A549 (cell line): ENCODE measurements at regions not wholly inside any gene's neighbourhood (a gene's known extent, or its start where the extent isn't known, plus 50 kb on each side); places are given as distances from the start of the nearest gene placed in this dataset.

Experiments
- ATAC-seq, 2 experiments: fragments of 200-7000 bp in 1 of 2; fragments of >200 bp in 1 of 2; cut with Nextera tagmentation in 1 of 2; cut with Tn5 transposase in 1 of 2; 3 replicates each; pipeline versions ENCODE4 v1.8.0 to v1.9.1; 2018 to 2020; ENCODE audit warnings: mild to moderate bottlenecking in 1 of 2, moderate library complexity in 1 of 2
- CTCF ChIA-PET: fragments of 300-600 bp; sonication (Branson Sonifier 250); formaldehyde crosslinking; extraction: SDS; loops from one replicate; lab custom pipeline; 2021; ENCODE audit warnings: antibody characterized with exemption, inconsistent platforms; lab: Yijun Ruan, JAX
- POLR2A ChIA-PET: fragments of 350-600 bp; formaldehyde crosslinking; extraction: SDS; loops from one replicate; lab custom pipeline; 2021; ENCODE audit warnings: antibody characterized with exemption, inconsistent platforms; lab: Yijun Ruan, JAX
- DNase-seq, 2 experiments: peaks; one replicate each; pipeline versions ENCODE4 v3.0.0 to v3.0.0-alpha.2; 2011 to 2016; ENCODE audit warnings: low read depth in 1 of 2, low spot score in 1 of 2
- FAIRE-seq: peaks from 2 replicates; lab custom pipeline; 2011; peaks lifted over from hg19 to GRCh38; lab: Jason Lieb, UNC
- H3K27ac ChIP-seq, 2 experiments: fragments of >200 bp; sonication (Bioruptor Twin); formaldehyde crosslinking; 3 replicates each; pipeline ENCODE4 v1.5.1; 2016 to 2017
- H3K4me1 ChIP-seq: fragments of >200 bp; sonication (Bioruptor Twin); formaldehyde crosslinking; 3 replicates; pipeline ENCODE4 v1.6.1; 2016
- H3K4me2 ChIP-seq: fragments of >200 bp; sonication (Bioruptor Twin); formaldehyde crosslinking; 3 replicates; pipeline ENCODE4 v1.6.1; 2016
- H3K4me3 ChIP-seq: fragments of >200 bp; sonication (Bioruptor Twin); formaldehyde crosslinking; 3 replicates; pipeline ENCODE4 v1.5.1; 2016
- H3K9me3 ChIP-seq: fragments of >200 bp; sonication (Bioruptor Twin); formaldehyde crosslinking; 3 replicates; pipeline ENCODE4 v1.6.1; 2016
- BHLHE40 ChIP-seq: IDR thresholded peaks from 2 replicates; pipeline ENCODE4 v1.6.1; 2012; ENCODE audit warnings: low read depth, low read length, inconsistent platforms
- CBX2 ChIP-seq: fragments of 200-600 bp; sonication (generic); IDR thresholded peaks from 2 replicates; pipeline ENCODE4 v1.6.1; 2016; ENCODE audit warnings: low read depth, mild to moderate bottlenecking, borderline replicate concordance
- CEBPB ChIP-seq, 2 experiments: fragments of >200 bp in 1 of 2; sonication (Bioruptor Twin) in 1 of 2; formaldehyde crosslinking in 1 of 2; IDR thresholded peaks; 2 replicates each; pipeline ENCODE4 v1.6.1; 2012 to 2016
- E2F6 ChIP-seq: IDR thresholded peaks from 2 replicates; pipeline ENCODE4 v1.6.1; 2012; ENCODE audit warnings: low read depth, borderline replicate concordance
- EHF ChIP-seq: fragments of 250-450 bp; sonication (Bioruptor Pico); IDR thresholded peaks from 2 replicates; pipeline ENCODE4 v1.5.0; 2020; ENCODE audit warnings: mild to moderate bottlenecking
- EHMT2 ChIP-seq: fragments of 200-600 bp; sonication (generic); IDR thresholded peaks from 2 replicates; pipeline ENCODE4 v1.6.1; 2016; ENCODE audit warnings: antibody characterized with exemption, low read depth, mild to moderate bottlenecking, moderate library complexity
- GATA3 ChIP-seq: IDR thresholded peaks from 2 replicates; pipeline ENCODE4 v1.6.1; 2012; ENCODE audit warnings: borderline replicate concordance
- HDAC2 ChIP-seq: fragments of 200-600 bp; sonication (generic); IDR thresholded peaks from 2 replicates; pipeline ENCODE4 v1.6.1; 2016
- HEYL ChIP-seq: fragments of 250-450 bp; sonication (Bioruptor Pico); IDR thresholded peaks from 2 replicates; pipeline ENCODE4 v1.8.0; 2021; ENCODE audit warnings: mild to moderate bottlenecking, moderate library complexity
- HOXB5 ChIP-seq: fragments of 250-450 bp; sonication (Bioruptor Pico); IDR thresholded peaks from 2 replicates; pipeline ENCODE4 v1.5.0; 2020; ENCODE audit warnings: mild to moderate bottlenecking, moderate library complexity
- JUN ChIP-seq, 2 experiments: fragments of >200 bp; sonication (Bioruptor Twin); formaldehyde crosslinking; IDR thresholded peaks; 2 replicates in 1 of 2; 3 replicates in 1 of 2; pipeline ENCODE4 v1.6.1; 2016 to 2017
- KDM1A ChIP-seq: fragments of 200-600 bp; sonication (generic); IDR thresholded peaks from 2 replicates; pipeline ENCODE4 v1.6.1; 2016; ENCODE audit warnings: low read depth, mild to moderate bottlenecking
- KDM5A ChIP-seq: fragments of 200-600 bp; sonication (generic); IDR thresholded peaks from 2 replicates; pipeline ENCODE4 v1.6.1; 2016; ENCODE audit warnings: antibody characterized with exemption, mild to moderate bottlenecking
- MAFK ChIP-seq: fragments of 450-650 bp; IDR thresholded peaks from 2 replicates; pipeline ENCODE4 v1.6.1; 2014; ENCODE audit not compliant: partially characterized antibody
- MAX ChIP-seq: IDR thresholded peaks from 2 replicates; pipeline ENCODE4 v1.6.1; 2012
- NFE2L2 ChIP-seq: fragments of 150-350 bp; conservative IDR thresholded peaks from 2 replicates; pipeline ENCODE4 v1.6.1; 2014; ENCODE audit warnings: low read length
- NPAS2 ChIP-seq: fragments of 250-450 bp; sonication (Bioruptor Pico); IDR thresholded peaks from 2 replicates; pipeline ENCODE4 v1.8.0; 2022; ENCODE audit warnings: mild to moderate bottlenecking, moderate library complexity, borderline replicate concordance
- POLR2A ChIP-seq: IDR thresholded peaks from 2 replicates; pipeline ENCODE4 v1.6.1; 2012; ENCODE audit warnings: mild to moderate bottlenecking, low read length
- POLR2AphosphoS2 ChIP-seq: conservative IDR thresholded peaks from 2 replicates; pipeline ENCODE4 v1.6.1; 2012; ENCODE audit warnings: low read length, improper control_type of control experiment, inconsistent platforms
- RARB ChIP-seq: fragments of 250-450 bp; sonication (Bioruptor Pico); IDR thresholded peaks from 2 replicates; pipeline ENCODE4 v1.8.0; 2021; ENCODE audit warnings: mild to moderate bottlenecking, moderate library complexity
- RFX5 ChIP-seq: fragments of 450-650 bp; IDR thresholded peaks from 2 replicates; pipeline ENCODE4 v1.7.1; 2014; ENCODE audit warnings: antibody characterized with exemption, mild to moderate bottlenecking, moderate library complexity
- TP53 ChIP-seq: fragments of 250-450 bp; sonication (Bioruptor Pico); IDR thresholded peaks from 2 replicates; pipeline ENCODE4 v1.5.0; 2021; ENCODE audit warnings: mild to moderate bottlenecking, moderate library complexity
- ZNF302 ChIP-seq: fragments of 250-450 bp; sonication (Bioruptor Pico); IDR thresholded peaks from 2 replicates; pipeline ENCODE4 v1.9.0; 2021; ENCODE audit warnings: inconsistent platforms, mild to moderate bottlenecking, moderate library complexity
- ZSCAN20 ChIP-seq: fragments of 250-450 bp; sonication (Bioruptor Pico); IDR thresholded peaks from 2 replicates; pipeline ENCODE4 v1.8.0; 2022; ENCODE audit warnings: mild to moderate bottlenecking, moderate library complexity
- WGBS: methylation state at CpG from one replicate; pipeline ENCODE4 v1.1.6; 2017; ENCODE audit errors: missing lambda C conversion rate; 5-methylcytosine and 5-hydroxymethylcytosine counted together
- TF ChIP-seq, protein P1 (sequence below): IDR thresholded peaks from 2 replicates; pipeline ENCODE4 v1.6.1; 2012
- TF ChIP-seq, protein P2 (sequence below): fragments of >200 bp; sonication (Bioruptor Twin); formaldehyde crosslinking; IDR thresholded peaks from 2 replicates; pipeline ENCODE4 v1.6.1; 2016
- TF ChIP-seq, protein P3 (sequence below): fragments of 450-650 bp; IDR thresholded peaks from 2 replicates; pipeline ENCODE4 v1.6.1; 2014; ENCODE audit warnings: antibody characterized with exemption

DNA sequence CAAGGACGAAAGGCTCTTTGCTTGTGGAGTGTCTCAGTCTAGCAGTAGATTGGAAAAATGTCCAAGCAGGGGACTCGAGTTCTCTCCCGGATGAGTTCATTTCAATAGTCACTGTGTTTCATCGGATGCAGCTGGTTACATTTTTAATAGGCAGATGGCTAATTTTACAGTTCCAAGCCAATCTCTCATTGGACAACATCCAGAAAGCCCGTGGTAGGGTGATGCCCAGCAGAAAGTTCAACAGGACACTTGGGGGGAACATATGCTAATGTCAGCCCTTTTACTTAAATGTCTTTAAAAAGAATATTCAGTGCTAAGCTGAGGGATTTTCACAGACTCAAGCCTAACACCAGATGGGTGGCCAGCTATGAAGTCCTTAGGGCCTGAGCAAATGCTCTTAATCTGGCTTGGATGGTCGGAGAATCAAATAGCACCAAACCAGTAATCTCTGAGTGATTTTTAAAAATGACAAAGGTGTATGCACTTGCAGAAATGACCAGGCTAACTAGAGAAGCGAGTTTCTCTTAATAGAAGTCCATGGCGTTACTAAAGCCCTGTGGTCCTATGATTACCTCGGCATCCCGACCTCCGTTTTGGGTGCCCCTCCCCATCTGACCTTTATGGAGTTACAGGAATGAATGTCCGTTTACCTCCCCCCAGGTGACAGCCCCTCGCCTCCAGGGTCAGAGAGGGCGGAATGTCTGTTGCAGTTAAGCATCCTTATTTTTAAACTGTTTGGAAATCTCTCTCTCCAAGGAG lies 289.2 kb upstream of the SALL1 start:
- no peak for FAIRE-seq
- CTCF ChIA-PET: no interaction called here

GRCh38 chr16:51439271-51439670 lies 288.2 kb upstream of the SALL1 start:
- no peaks in the 10 kb centered on the region for H3K4me1 ChIP-seq
- POLR2A ChIA-PET: no interaction called here
- CTCF ChIA-PET: interaction anchor here (0.6 kb wide), 1 partner anchor 10 kb away, joined by 4 read pairs; no protein-coding TSS in a partner anchor
- FAIRE-seq: no peak
- DNase-seq: no peak
- no peak overlapping the region for H3K4me3 ChIP-seq
- TF ChIP-seq MAFK (no peak), BHLHE40 (no peak), CBX2 (no peak), JUN (IDR thresholded peaks at IDR 0.05) (no peak), KDM5A (no peak), HEYL (no peak), ZSCAN20 (no peak), EHF (CRISPR knock-in tag) (no peak), HDAC2 (no peak), RFX5 (no peak)
- TF ChIP-seq, all 56 proteins: peak for 0
- peaks cover 5% of the 10 kb centered on the region; the same call in 2 of the 3 replicates for H3K9me3 ChIP-seq
- 15% methylated on average over 5 of the region's 5 CpGs for WGBS
- no peak overlapping the region for H3K4me2 ChIP-seq
- H3K27ac ChIP-seq: no peak overlapping the region
- ATAC-seq: no peak

More for the DNA sequence above, 289.2 kb upstream of the SALL1 start:
- no peak for DNase-seq
- Histone ChIP-seq H3K4me1 (no peaks in the 10 kb centered on the region), H3K27ac (no peak overlapping the region), H3K4me3 (no peak overlapping the region), H3K4me2 (peak overlapping the region; percentile 41; the same call in 2 of the 3 replicates), H3K9me3 (no peaks in the 10 kb centered on the region; the same call in 2 of the 3 replicates)
- WGBS: 18% methylated on average over 14 of the region's 14 CpGs
- POLR2A ChIA-PET: no interaction called here
- ATAC-seq: no peak
- no peak for TF ChIP-seq NFE2L2
- TF ChIP-seq NPAS2 (CRISPR knock-in tag): no peak
- TF ChIP-seq, protein P1, sequence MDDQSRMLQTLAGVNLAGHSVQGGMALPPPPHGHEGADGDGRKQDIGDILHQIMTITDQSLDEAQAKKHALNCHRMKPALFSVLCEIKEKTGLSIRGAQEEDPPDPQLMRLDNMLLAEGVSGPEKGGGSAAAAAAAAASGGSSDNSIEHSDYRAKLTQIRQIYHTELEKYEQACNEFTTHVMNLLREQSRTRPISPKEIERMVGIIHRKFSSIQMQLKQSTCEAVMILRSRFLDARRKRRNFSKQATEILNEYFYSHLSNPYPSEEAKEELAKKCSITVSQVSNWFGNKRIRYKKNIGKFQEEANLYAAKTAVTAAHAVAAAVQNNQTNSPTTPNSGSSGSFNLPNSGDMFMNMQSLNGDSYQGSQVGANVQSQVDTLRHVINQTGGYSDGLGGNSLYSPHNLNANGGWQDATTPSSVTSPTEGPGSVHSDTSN: no peak
- no peak for TF ChIP-seq KDM1A
- TF ChIP-seq RARB (CRISPR knock-in tag): no peak
- no peak for TF ChIP-seq TP53 (CRISPR knock-in tag)
- no peak for TF ChIP-seq EHMT2
- TF ChIP-seq E2F6: no peak
- no peak for TF ChIP-seq CBX2
- TF ChIP-seq, protein P2, sequence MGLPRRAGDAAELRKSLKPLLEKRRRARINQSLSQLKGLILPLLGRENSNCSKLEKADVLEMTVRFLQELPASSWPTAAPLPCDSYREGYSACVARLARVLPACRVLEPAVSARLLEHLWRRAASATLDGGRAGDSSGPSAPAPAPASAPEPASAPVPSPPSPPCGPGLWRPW: no peak
- TF ChIP-seq, protein P3, sequence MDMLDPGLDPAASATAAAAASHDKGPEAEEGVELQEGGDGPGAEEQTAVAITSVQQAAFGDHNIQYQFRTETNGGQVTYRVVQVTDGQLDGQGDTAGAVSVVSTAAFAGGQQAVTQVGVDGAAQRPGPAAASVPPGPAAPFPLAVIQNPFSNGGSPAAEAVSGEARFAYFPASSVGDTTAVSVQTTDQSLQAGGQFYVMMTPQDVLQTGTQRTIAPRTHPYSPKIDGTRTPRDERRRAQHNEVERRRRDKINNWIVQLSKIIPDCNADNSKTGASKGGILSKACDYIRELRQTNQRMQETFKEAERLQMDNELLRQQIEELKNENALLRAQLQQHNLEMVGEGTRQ: no peak
- no peak for TF ChIP-seq ZNF302 (CRISPR knock-in tag)
- no peak for TF ChIP-seq GATA3
- TF ChIP-seq RFX5: no peak
- no peak for TF ChIP-seq POLR2A
- no peak for TF ChIP-seq CEBPB (IDR thresholded peaks at IDR 0.05)
- TF ChIP-seq HOXB5 (CRISPR knock-in tag): no peak
- TF ChIP-seq POLR2AphosphoS2: no peak
- TF ChIP-seq ZSCAN20: no peak
- TF ChIP-seq MAX: no peak
